Activated T-cell treated with anti-CD3 and anti-CD28 coated beads, Interleukin-2, amount 50 U/mL, for 1 hour (primary cell): ENCODE measurements at regions not wholly inside any gene's neighbourhood (a gene's known extent, or its start where the extent isn't known, plus 50 kb on each side); places are given as distances from the start of the nearest gene placed in this dataset.
"Not testable (repeated sequence)": the region's sequence is repeated elsewhere in the genome, so short reads cannot be mapped to it uniquely, and the experiment has no call there.

Experiments
- DNase-seq: peaks from one replicate; pipeline ENCODE4 v3.0.0-alpha.2; 2020

GRCh38 chr7:68334636-68335272 is 1263.5 kb upstream of the AUTS2 start:
- DNase-seq = no peak

GRCh38 chr7:68336594-68336993 is 1261.7 kb upstream of the AUTS2 start:
- DNase-seq = no peak

- DNase-seq = no peak
Observed at GRCh38 chr7:68348401-68348800, 1249.9 kb upstream of the AUTS2 start.

GRCh38 chr7:68362745-68363518 is 1235.3 kb upstream of the AUTS2 start:
- DNase-seq = no peak

GRCh38 chr7:68364886-68365625 is 1233.2 kb upstream of the AUTS2 start:
- DNase-seq = no peak

GRCh38 chr7:68371985-68372384 is 1226.3 kb upstream of the AUTS2 start:
- no peak for DNase-seq

- no peak for DNase-seq
Observed at GRCh38 chr7:68376131-68376661, 1222.1 kb upstream of the AUTS2 start.

GRCh38 chr7:68381731-68382130 is 1216.5 kb upstream of the AUTS2 start:
- no peak for DNase-seq

GRCh38 chr7:68384581-68384980 is 1213.7 kb upstream of the AUTS2 start:
- no peak for DNase-seq

GRCh38 chr7:68393051-68393450 is 1205.2 kb upstream of the AUTS2 start:
- no peak for DNase-seq

GRCh38 chr7:68394131-68394530 is 1204.1 kb upstream of the AUTS2 start:
- no peak for DNase-seq

GRCh38 chr7:68399991-68400590 is 1198.2 kb upstream of the AUTS2 start:
- no peak for DNase-seq

GRCh38 chr7:68400783-68401182 is 1197.5 kb upstream of the AUTS2 start:
- no peak for DNase-seq

- DNase-seq = no peak
Observed at GRCh38 chr7:68401313-68401712, 1197.0 kb upstream of the AUTS2 start.

GRCh38 chr7:68406480-68406879 is 1191.8 kb upstream of the AUTS2 start:
- DNase-seq = no peak

GRCh38 chr7:68407460-68407859 is 1190.8 kb upstream of the AUTS2 start:
- no peak for DNase-seq

GRCh38 chr7:68408873-68409272 is 1189.4 kb upstream of the AUTS2 start:
- no peak for DNase-seq

GRCh38 chr7:68409851-68410250 is 1188.4 kb upstream of the AUTS2 start:
- no peak for DNase-seq

- DNase-seq = not testable (repeated sequence)
Observed at GRCh38 chr7:68410693-68411092, 1187.6 kb upstream of the AUTS2 start.

- DNase-seq = no peak
Observed at GRCh38 chr7:68411742-68412141, 1186.5 kb upstream of the AUTS2 start.

GRCh38 chr7:68414631-68415425 is 1183.4 kb upstream of the AUTS2 start:
- no peak for DNase-seq

- no peak for DNase-seq
Observed at GRCh38 chr7:68417002-68417401, 1181.3 kb upstream of the AUTS2 start.
